ENCODE measurements at regions not wholly inside any gene's neighbourhood (a gene's known extent, or its start where the extent isn't known, plus 50 kb on each side); places are given as distances from the start of the nearest gene placed in this dataset.
"Not testable (repeated sequence)": the region's sequence is repeated elsewhere in the genome, so short reads cannot be mapped to it uniquely, and the experiment has no call there.

DNA sequence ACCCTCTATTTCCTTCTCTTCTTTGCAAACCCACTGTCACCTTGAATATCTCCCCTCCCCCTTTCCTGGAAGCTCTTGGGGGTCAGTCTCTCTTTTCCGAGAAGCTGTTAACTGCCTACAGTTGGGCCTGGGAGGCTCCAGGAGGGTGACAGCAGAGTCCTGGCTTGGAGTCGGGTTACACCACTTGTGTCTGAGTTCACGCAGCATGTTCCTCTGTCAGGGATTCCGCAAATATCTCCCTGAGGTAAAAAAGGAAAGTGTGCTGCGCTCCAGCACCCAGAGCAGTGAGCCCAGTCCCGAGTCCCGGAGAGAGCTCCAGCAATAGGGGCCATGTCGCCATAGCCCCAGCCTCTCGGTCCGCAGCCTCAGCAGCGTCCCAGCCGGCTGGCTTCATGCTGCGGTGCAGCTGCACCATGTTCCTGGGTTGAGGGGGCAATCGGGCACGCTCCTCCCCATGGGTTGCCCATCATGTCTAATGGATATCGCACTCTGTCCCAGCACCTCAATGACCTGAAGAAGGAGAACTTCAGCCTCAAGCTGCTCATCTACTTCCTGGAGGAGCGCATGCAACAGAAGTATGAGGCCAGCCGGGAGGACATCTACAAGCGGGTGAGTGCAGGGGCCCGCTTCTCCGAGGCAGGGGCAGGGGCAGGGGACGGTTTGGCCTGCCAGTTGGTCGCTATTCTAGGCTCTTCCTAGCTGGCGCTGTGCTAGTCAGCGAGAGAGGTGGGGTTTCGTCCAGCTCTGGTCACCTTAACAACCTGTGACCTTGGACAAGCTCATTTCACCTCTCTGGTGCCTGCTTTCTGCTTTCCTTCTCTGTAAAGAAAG is 101.3 kb upstream of the SEC22B start:
- ATAC-seq, result not testable (repeated sequence)

GRCh38 chr1:120276710-120277109 is 100.4 kb upstream of the SEC22B start:
- not testable (repeated sequence) for ATAC-seq

DNA sequence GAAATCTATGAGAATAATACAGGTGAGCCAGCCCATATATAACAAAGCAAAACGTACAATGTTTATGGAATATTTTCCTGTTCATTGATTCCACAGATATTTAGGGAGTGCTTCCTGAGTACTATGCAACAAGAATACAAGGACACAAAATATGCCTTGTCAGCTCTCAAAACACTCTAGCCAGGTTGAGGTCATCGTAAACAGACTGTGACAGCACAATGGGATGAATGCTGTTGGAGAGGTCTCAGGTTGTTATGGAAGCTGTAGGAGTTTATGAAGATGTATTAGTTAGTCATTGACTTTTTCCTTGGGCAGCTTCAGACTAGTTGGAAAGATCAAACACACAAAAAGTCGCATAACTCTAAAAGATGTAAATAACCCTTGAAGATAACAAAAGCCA is 98.1 kb upstream of the SEC22B start:
- not testable (repeated sequence) for ATAC-seq

GRCh38 chr1:120273363-120273762 is 97.0 kb upstream of the SEC22B start:
- not testable (repeated sequence) for ATAC-seq

- ATAC-seq, result not testable (repeated sequence)
These were observed 95.9 kb upstream of the SEC22B start for GRCh38 chr1:120272242-120272641.

DNA sequence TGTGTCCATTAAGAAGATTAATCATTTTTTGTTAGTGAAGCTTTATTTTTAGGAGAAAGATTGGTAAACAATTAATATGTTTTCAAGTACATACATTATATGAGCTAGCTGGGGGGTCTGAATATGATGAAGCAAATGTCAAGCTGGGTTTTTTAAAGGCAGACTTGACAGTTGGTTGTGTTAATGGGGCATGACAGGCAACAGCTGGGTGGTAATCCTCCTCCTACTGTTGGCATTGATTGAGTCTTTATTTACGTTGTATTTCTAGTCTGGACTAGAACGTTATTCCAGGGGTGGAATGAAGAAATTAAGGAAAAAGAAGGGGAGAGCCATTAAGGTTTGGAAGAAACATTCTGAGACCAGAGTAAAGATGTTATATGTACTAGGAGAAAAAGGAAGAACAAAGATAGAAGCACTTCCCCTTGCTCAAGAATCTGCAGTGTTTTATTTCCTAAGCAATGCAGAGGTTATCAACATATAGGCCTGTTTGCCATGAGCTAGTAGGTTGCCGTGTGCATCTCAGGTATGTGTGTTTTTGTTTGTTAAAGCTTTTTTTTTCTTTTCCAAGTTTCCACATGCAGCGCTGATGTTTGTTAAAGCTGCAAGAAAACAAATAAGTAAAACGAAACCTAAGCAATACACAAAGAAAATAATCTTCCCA is 95.4 kb upstream of the SEC22B start:
- ATAC-seq, result not testable (repeated sequence)

- not testable (repeated sequence) for ATAC-seq
These were observed 91.7 kb upstream of the SEC22B start for GRCh38 chr1:120267894-120268551.

DNA sequence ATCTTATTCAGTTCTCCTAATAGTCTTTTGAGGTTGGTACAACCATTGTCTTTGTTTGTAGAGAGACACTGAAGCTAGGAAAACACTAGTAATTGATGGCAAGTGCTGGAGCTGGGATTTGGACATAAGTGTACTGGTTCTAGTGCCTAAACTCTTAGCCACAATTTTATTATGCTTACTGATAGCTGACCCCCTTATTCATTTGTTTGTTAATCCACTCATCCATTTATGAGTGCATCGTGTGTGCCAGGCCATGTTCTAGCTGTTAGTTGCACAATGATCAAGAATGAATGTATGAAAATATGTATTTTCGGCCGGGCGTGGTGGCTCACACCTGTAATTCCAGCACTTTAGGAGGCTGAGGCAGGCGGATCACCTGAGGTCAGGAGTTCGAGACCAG is 88.2 kb upstream of the SEC22B start:
- not testable (repeated sequence) for ATAC-seq

- not testable (repeated sequence) for ATAC-seq
These were observed 86.8 kb upstream of the SEC22B start for GRCh38 chr1:120262791-120263751.

DNA sequence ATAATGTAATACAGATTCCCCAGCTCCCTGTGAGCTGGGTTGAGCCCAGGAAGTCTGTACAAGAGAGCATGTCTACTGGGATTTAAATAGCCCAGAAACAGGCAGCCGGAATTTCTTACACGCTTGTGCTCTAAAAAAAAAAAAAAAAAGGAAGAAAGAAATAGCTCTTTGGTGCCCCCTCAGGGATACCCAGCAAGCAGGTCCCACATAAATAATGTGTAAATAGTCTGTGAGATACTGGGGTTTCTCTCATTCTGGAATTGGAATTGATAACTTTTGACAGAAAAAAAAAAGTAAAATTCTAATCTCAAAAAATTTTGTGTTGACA is 81.4 kb upstream of the SEC22B start:
- not testable (repeated sequence) for ATAC-seq

- ATAC-seq, result not testable (repeated sequence)
These were observed 80.9 kb upstream of the SEC22B start for GRCh38 chr1:120257064-120257777.

DNA sequence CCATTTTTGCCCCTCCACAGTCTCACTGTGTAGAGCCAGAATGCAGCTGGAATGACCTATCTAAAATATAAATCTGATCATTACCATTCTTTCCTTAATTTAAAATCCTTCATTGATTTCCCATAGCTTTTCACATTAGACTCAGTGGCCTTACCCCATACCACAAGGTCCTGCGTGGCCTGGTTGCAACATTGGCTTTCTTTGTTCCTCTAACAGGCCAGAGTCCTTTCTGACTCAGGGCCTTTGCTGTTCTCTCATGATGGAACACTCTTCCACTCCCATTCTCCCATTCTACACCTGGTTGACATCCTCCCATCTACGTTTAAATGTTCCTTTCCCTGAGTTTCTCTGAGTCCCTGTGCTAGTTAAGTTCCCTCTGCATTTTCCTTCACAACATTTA is 74.4 kb upstream of the SEC22B start:
- ATAC-seq, result not testable (repeated sequence)

GRCh38 chr1:120248726-120249427 is 72.6 kb upstream of the SEC22B start:
- ATAC-seq, result not testable (repeated sequence)

- ATAC-seq, result not testable (repeated sequence)
These were observed 71.9 kb upstream of the SEC22B start for GRCh38 chr1:120248203-120248602.

DNA sequence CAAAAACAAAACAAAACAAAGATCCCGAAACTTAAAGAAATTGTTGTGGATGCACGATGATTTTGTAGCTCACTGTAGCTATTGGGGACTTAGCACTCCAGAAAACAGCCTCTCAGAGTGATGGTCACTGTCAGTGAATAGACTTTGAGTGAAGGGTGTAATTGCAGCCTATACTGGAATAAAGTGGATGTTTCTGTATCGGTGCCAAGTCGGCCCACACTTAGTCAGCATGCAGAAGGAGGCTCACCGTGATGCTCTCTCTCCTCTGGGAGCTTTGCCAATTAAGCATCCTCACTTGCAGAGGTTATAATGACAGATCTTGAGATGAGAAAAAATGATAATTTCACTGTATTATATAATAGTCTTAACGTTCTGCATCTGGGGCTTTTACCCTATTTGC is 67.5 kb upstream of the SEC22B start:
- not testable (repeated sequence) for ATAC-seq

GRCh38 chr1:120242582-120242981 is 66.3 kb upstream of the SEC22B start:
- not testable (repeated sequence) for ATAC-seq

DNA sequence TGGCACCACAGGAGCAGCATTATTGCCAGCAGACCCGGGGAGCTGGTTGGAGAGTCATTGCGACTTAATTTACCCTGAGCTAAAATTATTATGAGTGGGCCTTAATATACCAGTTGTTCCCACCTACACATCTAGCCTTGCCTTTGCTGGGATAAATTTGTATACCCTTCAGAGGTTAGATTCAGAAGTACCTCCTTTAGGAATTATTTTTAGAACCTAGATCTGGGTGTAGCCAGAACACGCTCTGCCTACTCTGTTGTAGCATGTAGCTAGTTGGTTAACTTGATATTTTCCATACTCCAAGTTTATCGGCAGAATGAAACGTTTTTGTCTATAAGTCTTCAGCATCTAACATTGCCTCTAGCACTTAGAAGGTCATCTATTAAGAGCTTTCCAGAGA is 65.5 kb upstream of the SEC22B start:
- not testable (repeated sequence) for ATAC-seq

DNA sequence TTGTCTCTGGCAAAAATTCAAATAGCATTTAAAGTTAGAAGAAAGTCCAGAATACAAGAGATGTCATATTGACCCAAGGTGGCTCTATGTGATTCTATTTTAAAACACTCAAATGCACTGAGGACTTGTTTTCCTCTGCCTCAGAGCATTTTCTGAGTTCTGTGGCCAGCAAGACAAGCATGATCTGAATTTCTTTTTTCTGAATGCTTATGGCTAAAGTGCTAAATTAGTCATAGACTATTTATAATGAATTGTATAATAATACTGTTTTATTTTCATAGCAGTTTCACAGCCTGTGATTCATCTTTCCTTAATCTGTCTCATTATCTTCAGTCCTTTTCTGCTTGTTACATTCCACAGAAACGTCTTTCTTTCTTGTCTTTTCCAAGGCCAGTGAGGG is 63.9 kb upstream of the SEC22B start:
- ATAC-seq, result peak; percentile 53

- ATAC-seq, result not testable (repeated sequence)
These were observed 63.0 kb upstream of the SEC22B start for GRCh38 chr1:120239351-120239750.

GRCh38 chr1:120238867-120239266 is 62.5 kb upstream of the SEC22B start:
- not testable (repeated sequence) for ATAC-seq

DNA sequence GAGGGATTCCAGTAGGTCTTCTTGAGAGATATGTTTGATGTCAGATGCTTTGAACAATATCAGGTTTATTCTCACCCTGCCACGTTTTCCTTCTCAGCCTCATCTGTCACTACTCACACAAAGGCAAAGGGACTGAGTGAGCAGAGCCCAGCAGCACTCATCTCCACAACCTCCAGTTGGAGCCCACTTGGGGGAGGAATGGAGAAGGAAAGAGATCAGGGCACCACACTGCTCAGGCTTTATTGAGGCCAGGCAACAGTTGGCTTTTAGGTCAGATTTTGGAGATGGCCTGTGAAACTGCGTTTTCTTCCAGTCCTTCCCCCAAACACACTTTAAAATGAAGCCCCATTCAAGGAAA is 57.3 kb upstream of the SEC22B start:
- ATAC-seq, result not testable (repeated sequence)

All from esophagus mucosa (tissue), 1 donor.